Nephron progenitor cell (in vitro differentiated cells): ENCODE measurements at regions not wholly inside any gene's neighbourhood (a gene's known extent, or its start where the extent isn't known, plus 50 kb on each side); places are given as distances from the start of the nearest gene placed in this dataset.

ENCODE experiments used
- DNase-seq: peaks from one replicate; pipeline ENCODE4 v3.0.0; 2021
- H3K27ac Mint-ChIP-seq: 2 replicates; pipeline ENCODE4 v1.8.0; 2021; ENCODE audit warnings: mild to moderate bottlenecking, moderate library complexity, mixed read lengths
- H3K27me3 Mint-ChIP-seq: 2 replicates; pipeline ENCODE4 v1.8.0; 2021; ENCODE audit warnings: mild to moderate bottlenecking, low read depth, mixed read lengths; ENCODE audit not compliant: poor library complexity
- H3K36me3 Mint-ChIP-seq: 2 replicates; pipeline ENCODE4 v1.8.0; 2021; ENCODE audit warnings: low read depth, mixed read lengths
- H3K4me1 Mint-ChIP-seq: 2 replicates; pipeline ENCODE4 v1.8.0; 2021; ENCODE audit warnings: mixed read lengths
- H3K4me3 Mint-ChIP-seq: 2 replicates; pipeline ENCODE4 v1.8.0; 2021; ENCODE audit warnings: mild to moderate bottlenecking, moderate library complexity, mixed read lengths
- H3K9me3 Mint-ChIP-seq: 2 replicates; pipeline ENCODE4 v1.8.0; 2021; ENCODE audit warnings: mild to moderate bottlenecking, moderate library complexity, mixed read lengths
- TF ChIP-seq, protein P1 (sequence below): fragments of 200-600 bp; sonication (generic); IDR thresholded peaks from 2 replicates; pipeline ENCODE4 v1.5.0; 2021; ENCODE audit warnings: antibody characterized with exemption

DNA sequence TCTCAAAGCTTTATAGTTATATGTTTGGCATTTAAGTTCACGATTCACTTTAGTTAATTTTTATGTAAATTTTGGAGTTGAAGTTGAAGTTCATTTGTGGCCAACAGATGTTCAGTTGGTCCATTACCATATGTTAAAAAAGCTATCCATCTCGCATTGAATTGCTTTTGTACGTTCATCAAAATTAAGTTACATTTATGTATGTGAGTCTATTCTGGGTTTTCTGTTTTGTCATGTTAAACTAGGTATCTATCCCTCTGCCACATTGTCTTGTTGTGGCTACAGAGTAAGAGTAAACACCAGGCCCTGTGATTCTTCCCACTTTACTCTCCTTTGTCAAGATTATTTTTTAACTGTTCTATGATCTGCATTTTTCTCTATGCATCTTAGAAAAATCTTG is 237.3 kb downstream of the BMP2 start:
- no peaks in the 10 kb centered on the region for H3K27me3 Mint-ChIP-seq
- no peak for DNase-seq
- no peaks in the 10 kb centered on the region for H3K4me1 Mint-ChIP-seq
- no peak overlapping the region for H3K4me3 Mint-ChIP-seq
- TF ChIP-seq, protein P1, sequence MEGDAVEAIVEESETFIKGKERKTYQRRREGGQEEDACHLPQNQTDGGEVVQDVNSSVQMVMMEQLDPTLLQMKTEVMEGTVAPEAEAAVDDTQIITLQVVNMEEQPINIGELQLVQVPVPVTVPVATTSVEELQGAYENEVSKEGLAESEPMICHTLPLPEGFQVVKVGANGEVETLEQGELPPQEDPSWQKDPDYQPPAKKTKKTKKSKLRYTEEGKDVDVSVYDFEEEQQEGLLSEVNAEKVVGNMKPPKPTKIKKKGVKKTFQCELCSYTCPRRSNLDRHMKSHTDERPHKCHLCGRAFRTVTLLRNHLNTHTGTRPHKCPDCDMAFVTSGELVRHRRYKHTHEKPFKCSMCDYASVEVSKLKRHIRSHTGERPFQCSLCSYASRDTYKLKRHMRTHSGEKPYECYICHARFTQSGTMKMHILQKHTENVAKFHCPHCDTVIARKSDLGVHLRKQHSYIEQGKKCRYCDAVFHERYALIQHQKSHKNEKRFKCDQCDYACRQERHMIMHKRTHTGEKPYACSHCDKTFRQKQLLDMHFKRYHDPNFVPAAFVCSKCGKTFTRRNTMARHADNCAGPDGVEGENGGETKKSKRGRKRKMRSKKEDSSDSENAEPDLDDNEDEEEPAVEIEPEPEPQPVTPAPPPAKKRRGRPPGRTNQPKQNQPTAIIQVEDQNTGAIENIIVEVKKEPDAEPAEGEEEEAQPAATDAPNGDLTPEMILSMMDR = no peak
- H3K36me3 Mint-ChIP-seq = peaks cover 11% of the 10 kb centered on the region
- peaks cover 34% of the 10 kb centered on the region for H3K9me3 Mint-ChIP-seq
- H3K27ac Mint-ChIP-seq = no peak overlapping the region

DNA sequence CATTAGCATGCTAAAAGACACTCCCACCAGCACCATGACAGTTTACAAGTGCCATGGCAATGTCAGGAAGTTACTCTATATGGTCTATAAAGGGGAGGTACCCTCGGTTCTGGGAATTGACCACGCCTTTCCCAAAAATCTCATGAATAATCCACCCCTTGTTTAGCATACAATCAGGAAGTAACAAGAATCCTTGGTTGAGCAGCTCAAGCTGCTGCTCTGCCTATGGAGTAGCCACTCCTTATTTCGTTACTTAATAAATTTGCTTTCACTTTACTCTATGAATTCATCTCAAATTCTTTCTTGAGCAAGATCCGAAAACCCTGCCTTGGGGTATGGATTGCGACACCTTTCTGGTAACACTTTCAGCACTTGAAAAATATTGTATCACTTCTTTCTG is 243.0 kb downstream of the BMP2 start:
- DNase-seq = no peak
- Mint-ChIP-seq H3K27ac (no peak overlapping the region), H3K36me3 (peaks cover 11% of the 10 kb centered on the region), H3K9me3 (peaks cover 39% of the 10 kb centered on the region), H3K4me3 (no peak overlapping the region), H3K4me1 (peaks cover 6% of the 10 kb centered on the region), H3K27me3 (no peaks in the 10 kb centered on the region)
- TF ChIP-seq, protein P1 = no peak

DNA sequence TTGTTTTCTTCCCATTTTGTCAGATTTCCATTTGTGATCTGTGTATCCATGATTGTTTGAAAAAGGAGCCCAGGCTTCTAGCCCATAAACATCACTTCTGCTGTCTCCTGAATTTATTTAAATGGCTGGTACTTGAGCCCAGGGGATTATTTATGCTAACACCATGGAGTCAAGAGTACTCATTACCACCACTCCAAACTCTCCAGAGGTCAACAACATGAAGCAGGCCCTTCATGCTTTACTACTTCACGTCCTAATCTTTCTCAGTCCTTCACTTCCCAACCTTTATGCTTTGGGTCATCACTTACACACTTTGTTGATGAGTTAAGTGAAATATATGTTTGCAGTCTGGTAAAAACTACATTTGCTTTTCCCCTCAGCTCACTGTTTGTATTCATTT is 247.8 kb downstream of the BMP2 start:
- Mint-ChIP-seq H3K4me1 (peaks cover 7% of the 10 kb centered on the region), H3K27me3 (no peaks in the 10 kb centered on the region), H3K36me3 (no peaks in the 10 kb centered on the region), H3K4me3 (no peak overlapping the region), H3K9me3 (peaks cover under 1% of the 10 kb centered on the region), H3K27ac (no peak overlapping the region)
- TF ChIP-seq, protein P1 = no peak
- no peak for DNase-seq

DNA sequence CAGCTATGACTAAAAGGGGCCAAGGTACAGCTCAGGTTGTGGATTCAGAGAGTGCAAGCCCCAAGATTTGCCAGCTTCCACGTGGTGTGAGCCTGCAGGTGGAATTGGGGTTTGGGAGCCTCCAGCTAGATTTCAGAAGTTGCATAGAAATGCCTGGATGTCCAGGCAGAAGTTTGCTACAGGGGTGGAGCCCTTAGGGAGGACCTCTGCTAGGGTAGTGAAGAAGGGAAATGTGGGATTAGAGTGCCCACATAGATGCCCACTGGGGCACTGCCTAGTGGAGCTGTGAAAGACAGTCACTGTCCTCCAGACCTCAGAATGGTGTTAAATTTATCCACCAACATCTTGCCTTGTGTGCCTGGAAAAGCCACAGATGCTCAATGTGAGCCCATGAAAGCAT is 255.1 kb downstream of the BMP2 start:
- Mint-ChIP-seq H3K27me3 (peaks cover 2% of the 10 kb centered on the region), H3K4me3 (no peak overlapping the region), H3K36me3 (peaks cover 8% of the 10 kb centered on the region), H3K9me3 (peaks cover 29% of the 10 kb centered on the region), H3K27ac (no peak overlapping the region), H3K4me1 (peaks cover 6% of the 10 kb centered on the region)
- TF ChIP-seq, protein P1 = no peak
- no peak for DNase-seq

DNA sequence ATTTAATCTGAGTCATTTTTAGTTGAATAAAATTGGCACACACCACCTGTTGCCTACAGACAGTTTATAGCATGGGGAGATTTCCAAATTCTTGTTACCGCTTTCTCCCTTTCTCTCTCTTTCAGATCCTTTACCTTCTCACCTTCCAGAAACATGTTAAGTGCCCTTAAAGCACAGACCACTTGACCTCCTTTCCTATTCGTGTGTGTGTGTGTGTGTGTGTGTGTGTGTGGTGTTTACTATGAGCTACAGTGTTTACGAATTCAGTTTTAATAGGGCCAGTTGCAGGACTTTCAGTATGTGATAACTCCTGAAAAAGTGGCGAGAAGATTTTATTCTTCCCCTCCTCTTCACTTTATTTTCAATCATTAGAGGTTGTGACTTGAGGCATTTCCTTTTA is 258.1 kb downstream of the BMP2 start:
- no peak overlapping the region for H3K4me3 Mint-ChIP-seq
- H3K27ac Mint-ChIP-seq = no peak overlapping the region
- no peak for DNase-seq
- peaks cover 8% of the 10 kb centered on the region for H3K36me3 Mint-ChIP-seq
- H3K4me1 Mint-ChIP-seq = peaks cover 6% of the 10 kb centered on the region
- H3K27me3 Mint-ChIP-seq = peaks cover 2% of the 10 kb centered on the region
- TF ChIP-seq, protein P1 = no peak
- peaks cover 29% of the 10 kb centered on the region for H3K9me3 Mint-ChIP-seq

DNA sequence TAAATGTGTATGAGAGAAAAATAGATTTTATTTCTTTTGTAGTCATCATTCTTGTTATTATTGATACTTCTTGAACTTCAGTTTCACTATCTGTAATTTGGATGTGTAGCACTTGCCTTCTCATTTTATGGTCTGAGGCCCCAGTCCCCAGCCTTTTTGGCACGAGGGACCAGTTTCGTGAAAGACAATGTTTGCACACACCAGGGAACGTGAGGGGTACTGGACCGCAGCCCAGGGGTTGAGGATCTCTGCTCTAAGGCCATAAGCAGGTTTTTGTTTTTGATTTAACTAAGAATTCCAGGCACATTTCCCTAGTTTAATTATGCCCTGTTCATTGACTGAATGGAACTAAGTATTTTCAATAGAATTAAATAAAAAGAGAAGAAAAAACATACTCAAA is 261.5 kb downstream of the BMP2 start:
- H3K27me3 Mint-ChIP-seq = peaks cover 2% of the 10 kb centered on the region
- no peak overlapping the region for H3K4me3 Mint-ChIP-seq

More for the DNA sequence above, 261.5 kb downstream of the BMP2 start:
- peaks cover 6% of the 10 kb centered on the region for H3K9me3 Mint-ChIP-seq
- H3K27ac Mint-ChIP-seq = no peak overlapping the region
- no peaks in the 10 kb centered on the region for H3K36me3 Mint-ChIP-seq
- TF ChIP-seq, protein P1 = no peak
- peaks cover 6% of the 10 kb centered on the region for H3K4me1 Mint-ChIP-seq
- no peak for DNase-seq
